Gastroesophageal sphincter (tissue), 4 donors: ENCODE measurements at regions not wholly inside any gene's neighbourhood (a gene's known extent, or its start where the extent isn't known, plus 50 kb on each side); places are given as distances from the start of the nearest gene placed in this dataset.

Experiments used
- ATAC-seq: fragments of 150-250 bp; one replicate; pipeline ENCODE4 v1.9.1; 2016; ENCODE audit warnings: mild to moderate bottlenecking, moderate library complexity
- H3K27ac ChIP-seq, 4 donors: fragments of 200-600 bp; sonication (generic) in 3 of 4; 1 replicate in 3 of 4; 2 replicates in 1 of 4; pipeline ENCODE4 v1.5.1; 2016 to 2019
- H3K27me3 ChIP-seq: fragments of 200-600 bp; sonication (generic); one replicate; pipeline ENCODE4 v1.5.1; 2019
- H3K36me3 ChIP-seq, 2 donors: fragments of 200-600 bp; sonication (generic); one replicate each; pipeline ENCODE4 v1.5.1; 2019; ENCODE audit warnings: control low read depth in 1 of 2
- H3K4me1 ChIP-seq, 3 donors: fragments of 200-600 bp; sonication (generic); 1 replicate in 2 of 3; 2 replicates in 1 of 3; pipeline ENCODE4 v1.5.1; 2016 to 2019; ENCODE audit warnings: control low read depth in 2 of 3
- H3K4me3 ChIP-seq, 2 donors: fragments of 200-600 bp; sonication (generic); one replicate each; pipeline ENCODE4 v1.5.1; 2019; ENCODE audit warnings: mild to moderate bottlenecking in 1 of 2, moderate library complexity in 1 of 2
- H3K9me3 ChIP-seq, 3 donors: fragments of 200-600 bp; sonication (generic); one replicate each; pipeline ENCODE4 v1.5.1; 2017 to 2019; ENCODE audit warnings: control low read depth in 2 of 3
- CTCF ChIP-seq, 4 experiments: fragments of 200-600 bp in 2 of 4; fragments of 450-650 bp in 2 of 4; sonication (generic) in 1 of 4; IDR thresholded peaks; one replicate each; pipeline ENCODE4 v1.5.1; 2017 to 2019; ENCODE audit warnings: antibody characterized with exemption in 4 of 4, mild to moderate bottlenecking in 2 of 4, moderate library complexity in 2 of 4
- EP300 ChIP-seq: sonication (generic); formaldehyde crosslinking; IDR thresholded peaks from one replicate; pipeline ENCODE4 v1.6.1; 2017; ENCODE audit warnings: antibody characterized with exemption, mild to moderate bottlenecking
- POLR2A ChIP-seq, 2 donors: fragments of 450-650 bp; IDR thresholded peaks; one replicate each; pipeline ENCODE4 v1.6.1; 2017; ENCODE audit warnings: antibody characterized with exemption in 2 of 2, mild to moderate bottlenecking in 2 of 2, moderate library complexity in 1 of 2
- POLR2AphosphoS5 ChIP-seq: sonication (generic); formaldehyde crosslinking; IDR thresholded peaks from one replicate; pipeline ENCODE4 v1.6.1; 2017; ENCODE audit warnings: antibody characterized with exemption
- WGBS, 2 donors: methylation state at CpG; one replicate each; pipeline ENCODE4 v1.1.5; 2018; ENCODE audit warnings: low coverage in 1 of 2; 5-methylcytosine and 5-hydroxymethylcytosine counted together

DNA sequence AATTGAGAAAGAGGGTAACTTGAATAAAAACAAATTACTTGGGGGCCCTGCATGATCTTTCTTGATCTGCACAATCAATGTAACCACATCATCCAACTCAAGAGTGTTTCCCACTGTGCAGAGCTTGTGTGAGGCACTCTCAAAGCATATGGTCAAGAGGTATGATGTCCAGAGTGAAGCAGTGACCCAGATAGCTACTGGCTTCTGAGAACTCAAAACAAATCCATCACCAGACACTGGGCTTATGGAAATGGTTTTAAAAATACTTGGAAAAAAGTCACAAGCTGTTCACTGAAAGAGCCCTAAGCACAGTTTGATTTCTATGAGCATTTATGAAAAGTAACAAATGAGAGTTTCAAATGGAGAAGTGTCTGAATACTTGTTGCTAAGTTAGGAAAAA is 361.0 kb downstream of the GRXCR1 start:
- Histone ChIP-seq H3K27ac (no peak overlapping the region), H3K9me3 (no peaks in the 10 kb centered on the region), H3K36me3 (no peaks in the 10 kb centered on the region), H3K27me3 (no peaks in the 10 kb centered on the region), H3K4me3 (no peak overlapping the region), H3K4me1 (no peaks in the 10 kb centered on the region)
- TF ChIP-seq CTCF (IDR thresholded peaks at IDR 0.05) (no peak), POLR2AphosphoS5 (no peak), POLR2A (IDR thresholded peaks at IDR 0.05) (no peak), EP300 (no peak)
- ATAC-seq: no peak

DNA sequence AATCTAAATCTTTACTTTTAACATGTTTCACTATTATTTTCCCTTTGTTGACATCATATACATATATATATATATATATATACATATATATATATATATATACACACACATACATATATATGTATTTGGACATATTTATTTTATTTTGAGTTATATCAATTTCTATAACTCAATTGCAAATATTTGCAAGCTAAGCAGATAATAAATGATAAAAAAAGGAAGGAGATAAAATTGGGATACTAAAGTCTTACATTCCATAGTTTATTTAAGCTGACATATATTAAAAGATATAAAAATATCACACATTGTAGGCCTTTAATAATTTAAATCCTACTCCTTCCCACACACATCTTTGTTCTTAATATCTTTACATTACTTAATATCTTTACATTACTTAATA is 372.2 kb downstream of the GRXCR1 start:
- no peaks in the 10 kb centered on the region for H3K4me1 ChIP-seq
- H3K27me3 ChIP-seq: no peaks in the 10 kb centered on the region
- H3K9me3 ChIP-seq: peaks cover 0 to 21% (median 0%) of the 10 kb centered on the region in 3 donors
- no peak overlapping the region for H3K4me3 ChIP-seq
- no peak for ATAC-seq
- TF ChIP-seq EP300: no peak
- no peak for TF ChIP-seq POLR2AphosphoS5
- TF ChIP-seq CTCF (IDR thresholded peaks at IDR 0.05): no peak
- no peak for TF ChIP-seq POLR2A (IDR thresholded peaks at IDR 0.05)
- no peak overlapping the region for H3K27ac ChIP-seq
- H3K36me3 ChIP-seq: no peaks in the 10 kb centered on the region

- Histone ChIP-seq H3K4me1 (no peaks in the 10 kb centered on the region), H3K27ac (no peak overlapping the region), H3K4me3 (no peak overlapping the region), H3K36me3 (no peaks in the 10 kb centered on the region), H3K27me3 (no peaks in the 10 kb centered on the region), H3K9me3 (no peaks in the 10 kb centered on the region)
- 27 to 29% methylated on average over 1 of the region's 1 CpG for WGBS, 2 donors
- no peak for ATAC-seq
- no peak for TF ChIP-seq CTCF (IDR thresholded peaks at IDR 0.05)
- no peak for TF ChIP-seq POLR2A (IDR thresholded peaks at IDR 0.05)
- TF ChIP-seq POLR2AphosphoS5: no peak
- TF ChIP-seq EP300: no peak
Observed at GRCh38 chr4:43271946-43272345, 379.4 kb downstream of the GRXCR1 start.

DNA sequence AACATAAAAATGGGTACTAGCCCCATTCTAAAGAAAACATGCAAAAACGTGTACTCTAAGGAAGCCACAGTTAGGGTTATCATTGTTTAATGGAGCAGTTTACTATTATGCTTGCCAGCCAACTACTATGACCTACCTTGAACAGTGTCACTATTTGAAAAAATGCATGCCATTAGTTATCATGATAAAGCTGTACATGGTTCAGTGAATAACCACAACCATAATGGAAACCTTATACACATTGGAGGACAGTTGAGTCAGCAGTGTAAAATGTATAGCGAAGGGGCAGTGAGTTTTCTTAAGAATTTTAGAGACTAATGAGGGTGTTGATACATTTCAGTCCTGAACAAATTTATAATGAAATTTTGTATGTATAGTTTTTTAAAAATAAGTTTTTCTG is 381.9 kb downstream of the GRXCR1 start:
- WGBS, 2 donors: 58 to 60% methylated on average over 2 of the region's 2 CpGs
- H3K4me1 ChIP-seq: no peaks in the 10 kb centered on the region
- ATAC-seq: no peak

GRCh38 chr4:43275779-43276178 is 383.3 kb downstream of the GRXCR1 start:
- TF ChIP-seq POLR2A (IDR thresholded peaks at IDR 0.05) (no peak), EP300 (no peak), POLR2AphosphoS5 (no peak), CTCF (IDR thresholded peaks at IDR 0.05) (no peak)
- Histone ChIP-seq H3K4me3 (no peak overlapping the region), H3K9me3 (no peaks in the 10 kb centered on the region), H3K27ac (no peak overlapping the region), H3K36me3 (no peaks in the 10 kb centered on the region), H3K4me1 (no peaks in the 10 kb centered on the region), H3K27me3 (no peaks in the 10 kb centered on the region)
- 80 to 100% methylated on average over 1 of the region's 1 CpG for WGBS, 2 donors
- no peak for ATAC-seq

More for the DNA sequence above, 381.9 kb downstream of the GRXCR1 start:
- H3K27ac ChIP-seq: no peak overlapping the region
- H3K9me3 ChIP-seq: no peaks in the 10 kb centered on the region
- H3K36me3 ChIP-seq: no peaks in the 10 kb centered on the region
- no peak overlapping the region for H3K4me3 ChIP-seq
- H3K27me3 ChIP-seq: no peaks in the 10 kb centered on the region
- no peak for TF ChIP-seq CTCF (IDR thresholded peaks at IDR 0.05)
- TF ChIP-seq POLR2AphosphoS5: no peak
- TF ChIP-seq EP300: no peak
- TF ChIP-seq POLR2A (IDR thresholded peaks at IDR 0.05): no peak
